ENCODE measurements at regions not wholly inside any gene's neighbourhood (a gene's known extent, or its start where the extent isn't known, plus 50 kb on each side); places are given as distances from the start of the nearest gene placed in this dataset.

GRCh38 chr6:85026021-85026420 is 261.6 kb upstream of the TBX18 start:
- TF ChIP-seq ELF4 (IDR thresholded peaks at IDR 0.05) = no peak
- no peak for TF ChIP-seq BHLHE40 (IDR thresholded peaks at IDR 0.05; ENCODE audit: borderline replicate concordance)
- TF ChIP-seq SUZ12 (IDR thresholded peaks at IDR 0.05) = no peak
- no peak for TF ChIP-seq FOXM1 (IDR thresholded peaks at IDR 0.05; ENCODE audit: borderline replicate concordance)

Data from HEK293T (cell line).